GM23338 (cell line): ENCODE measurements at regions not wholly inside any gene's neighbourhood (a gene's known extent, or its start where the extent isn't known, plus 50 kb on each side); places are given as distances from the start of the nearest gene placed in this dataset.

ENCODE experiments used
- ATAC-seq: fragments of 200-7000 bp; cut with Tn5 transposase; 3 replicates; pipeline ENCODE4 v1.9.1; 2020
- DNase-seq: peaks from one replicate; pipeline ENCODE4 v3.0.0-alpha.2; 2015; ENCODE audit warnings: low spot score
- H2AFZ ChIP-seq: fragments of 200-600 bp; sonication (generic); 2 replicates; pipeline ENCODE4 v1.8.0; 2016; ENCODE audit warnings: antibody characterized with exemption, mild to moderate bottlenecking, moderate library complexity
- H3F3A ChIP-seq: fragments of 200-600 bp; sonication (generic); replicated peaks from 2 replicates; pipeline ENCODE4 v1.8.0; 2017; ENCODE audit warnings: antibody characterized with exemption, mixed run types, low read depth
- H3K27ac ChIP-seq: fragments of 200-600 bp; sonication (generic); 2 replicates; pipeline ENCODE4 v1.6.1; 2016; ENCODE audit warnings: low read depth
- H3K27me3 ChIP-seq: fragments of 200-600 bp; sonication (generic); 2 replicates; pipeline ENCODE4 v1.8.0; 2016; ENCODE audit warnings: mild to moderate bottlenecking, mixed run types, moderate library complexity; ENCODE audit not compliant: insufficient read depth
- H3K36me3 ChIP-seq: fragments of 200-600 bp; sonication (generic); 2 replicates; pipeline ENCODE4 v1.8.0; 2016; ENCODE audit warnings: mild to moderate bottlenecking; ENCODE audit not compliant: insufficient read depth
- H3K4me1 ChIP-seq: fragments of 200-600 bp; sonication (generic); 2 replicates; pipeline ENCODE4 v1.8.0; 2016; ENCODE audit warnings: mild to moderate bottlenecking, moderate library complexity; ENCODE audit not compliant: insufficient read depth
- H3K4me2 ChIP-seq: fragments of 200-600 bp; sonication (generic); 2 replicates; pipeline ENCODE4 v1.7.1; 2017; ENCODE audit warnings: mixed run types
- H3K4me3 ChIP-seq: fragments of 200-600 bp; sonication (generic); 2 replicates; pipeline ENCODE4 v1.6.1; 2016; ENCODE audit warnings: mixed run types
- H3K79me2 ChIP-seq: fragments of 200-600 bp; sonication (generic); replicated peaks from 2 replicates; pipeline ENCODE4 v1.8.0; 2017; ENCODE audit warnings: mild to moderate bottlenecking; ENCODE audit not compliant: insufficient read depth
- H3K9me2 ChIP-seq: fragments of 200-600 bp; sonication (generic); 2 replicates; pipeline ENCODE4 v1.8.0; 2017; ENCODE audit not compliant: insufficient read depth
- H4K20me1 ChIP-seq: fragments of 200-600 bp; sonication (generic); replicated peaks from 2 replicates; pipeline ENCODE4 v1.8.0; 2017; ENCODE audit warnings: mild to moderate bottlenecking; ENCODE audit not compliant: insufficient read depth
- H3K27ac Mint-ChIP-seq: 2 replicates; pipeline ENCODE4 v1.8.0; 2020; ENCODE audit warnings: inconsistent platforms, mild to moderate bottlenecking, moderate library complexity, mixed read lengths
- H3K27me3 Mint-ChIP-seq: 3 replicates; pipeline ENCODE4 v1.8.0; 2022; ENCODE audit warnings: low read depth, mild to moderate bottlenecking, moderate library complexity, mixed read lengths, inconsistent platforms; ENCODE audit not compliant: insufficient read depth, poor library complexity
- H3K36me3 Mint-ChIP-seq: 3 replicates; pipeline ENCODE4 v1.8.0; 2021; ENCODE audit warnings: low read depth, mild to moderate bottlenecking, inconsistent platforms, moderate library complexity, mixed read lengths
- H3K4me1 Mint-ChIP-seq: 3 replicates; pipeline ENCODE4 v1.8.0; 2020; ENCODE audit warnings: mild to moderate bottlenecking, inconsistent platforms, mixed read lengths
- H3K4me3 Mint-ChIP-seq: 3 replicates; pipeline ENCODE4 v1.8.0; 2021; ENCODE audit warnings: moderate library complexity, mild to moderate bottlenecking, inconsistent platforms, mixed read lengths
- H3K9me3 Mint-ChIP-seq: 3 replicates; pipeline ENCODE4 v1.8.0; 2020; ENCODE audit warnings: moderate library complexity, mild to moderate bottlenecking, inconsistent platforms, mixed read lengths
- CREB1 ChIP-seq: fragments of 250-450 bp; sonication (Bioruptor Pico); IDR thresholded peaks from 2 replicates; pipeline ENCODE4 v1.5.0; 2020; ENCODE audit warnings: low read depth, mild to moderate bottlenecking, moderate library complexity
- CTCF ChIP-seq, 2 experiments: fragments of 200-600 bp in 1 of 2; sonication (generic) in 1 of 2; conservative IDR thresholded peaks; 2 replicates each; pipeline versions ENCODE4 v1.5.1 to v1.6.1; 2016 to 2017; ENCODE audit warnings: antibody characterized with exemption in 2 of 2, low read depth in 2 of 2, mild to moderate bottlenecking in 2 of 2, moderate library complexity in 1 of 2
- ETS1 ChIP-seq: IDR thresholded peaks from 2 replicates; pipeline ENCODE4 v1.6.1; 2016; ENCODE audit warnings: antibody characterized with exemption
- EZH2 ChIP-seq: fragments of 200-600 bp; sonication (generic); IDR thresholded peaks from one replicate; pipeline ENCODE4 v1.8.0; 2017; ENCODE audit warnings: antibody characterized with exemption, mild to moderate bottlenecking, low read depth; ENCODE audit not compliant: unreplicated experiment
- EZH2phosphoT487 ChIP-seq: fragments of 200-600 bp; sonication (generic); IDR thresholded peaks from one replicate; pipeline ENCODE4 v1.8.1; 2018; ENCODE audit warnings: antibody characterized with exemption; ENCODE audit not compliant: unreplicated experiment
- JUNB ChIP-seq: IDR thresholded peaks from one replicate; pipeline ENCODE4 v1.6.1; 2016; ENCODE audit warnings: antibody characterized with exemption; ENCODE audit not compliant: unreplicated experiment
- NANOG ChIP-seq: IDR thresholded peaks from 2 replicates; pipeline ENCODE4 v1.6.1; 2016; ENCODE audit warnings: antibody characterized with exemption, borderline replicate concordance
- POLR2AphosphoS5 ChIP-seq: IDR thresholded peaks from 2 replicates; pipeline ENCODE4 v1.6.1; 2016; ENCODE audit warnings: antibody characterized with exemption, low read depth
- REST ChIP-seq: IDR thresholded peaks from one replicate; pipeline ENCODE4 v1.6.1; 2018; ENCODE audit warnings: antibody characterized with exemption; ENCODE audit not compliant: unreplicated experiment
- STAT1 ChIP-seq: IDR thresholded peaks from one replicate; pipeline ENCODE4 v1.6.1; 2016; ENCODE audit warnings: antibody characterized with exemption; ENCODE audit not compliant: unreplicated experiment
- ZNF114 ChIP-seq: fragments of 250-450 bp; sonication (Bioruptor Pico); IDR thresholded peaks from 2 replicates; pipeline ENCODE4 v1.5.0; 2020; ENCODE audit warnings: mild to moderate bottlenecking, moderate library complexity
- ZNF331 ChIP-seq: fragments of 250-450 bp; sonication (Bioruptor Pico); IDR thresholded peaks from 2 replicates; pipeline ENCODE4 v1.5.0; 2020; ENCODE audit warnings: low read depth, mild to moderate bottlenecking, moderate library complexity
- ZNF462 ChIP-seq: fragments of 250-450 bp; sonication (Bioruptor Pico); IDR thresholded peaks from 2 replicates; pipeline ENCODE4 v1.5.0; 2020; ENCODE audit warnings: mild to moderate bottlenecking, moderate library complexity

- no peaks in the 10 kb centered on the region for H3K4me1 ChIP-seq
- H3K4me3 ChIP-seq: no peak overlapping the region
- H3F3A ChIP-seq: no peaks in the 10 kb centered on the region
- Mint-ChIP-seq H3K27ac (no peak overlapping the region), H3K36me3 (peaks cover 18% of the 10 kb centered on the region; the same call in 2 of the 3 replicates), H3K4me1 (no peaks in the 10 kb centered on the region), H3K4me3 (no peak overlapping the region), H3K9me3 (peaks cover 44% of the 10 kb centered on the region), H3K27me3 (peaks cover 4% of the 10 kb centered on the region)
- no peaks in the 10 kb centered on the region for H4K20me1 ChIP-seq
- H3K79me2 ChIP-seq: no peaks in the 10 kb centered on the region
- no peak overlapping the region for H3K4me2 ChIP-seq
- DNase-seq (no peak), ATAC-seq (no peak)
- no peak overlapping the region for H3K27ac ChIP-seq
- H3K27me3 ChIP-seq: no peaks in the 10 kb centered on the region
- H3K9me2 ChIP-seq: peaks cover 13% of the 10 kb centered on the region; the same call in 1 of the 2 replicates
- no peak for TF ChIP-seq CREB1 (CRISPR knock-in tag)
- TF ChIP-seq EZH2phosphoT487: no peak
- no peak for TF ChIP-seq NANOG
- no peak for TF ChIP-seq EZH2
- TF ChIP-seq ZNF462: no peak
- TF ChIP-seq REST: no peak
- no peak for TF ChIP-seq STAT1
- no peak for TF ChIP-seq POLR2AphosphoS5
- no peak for TF ChIP-seq CTCF (conservative IDR thresholded peaks at IDR 0.05; ENCODE audit: low read depth in 2 of 2)
- no peak for TF ChIP-seq ETS1
- no peak for TF ChIP-seq ZNF331
- no peak for TF ChIP-seq ZNF114 (CRISPR knock-in tag)
- TF ChIP-seq JUNB: no peak
- no peak overlapping the region for H2AFZ ChIP-seq
- 0 out of 2 replicates have a peak, but pooled peaks cover 3% of the 10 kb centered on the region for H3K36me3 ChIP-seq
Measured at GRCh38 chr12:82207556-82207955, 150.6 kb downstream of the CCDC59 start.
